ENCODE measurements at regions not wholly inside any gene's neighbourhood (a gene's known extent, or its start where the extent isn't known, plus 50 kb on each side); places are given as distances from the start of the nearest gene placed in this dataset.

DNA sequence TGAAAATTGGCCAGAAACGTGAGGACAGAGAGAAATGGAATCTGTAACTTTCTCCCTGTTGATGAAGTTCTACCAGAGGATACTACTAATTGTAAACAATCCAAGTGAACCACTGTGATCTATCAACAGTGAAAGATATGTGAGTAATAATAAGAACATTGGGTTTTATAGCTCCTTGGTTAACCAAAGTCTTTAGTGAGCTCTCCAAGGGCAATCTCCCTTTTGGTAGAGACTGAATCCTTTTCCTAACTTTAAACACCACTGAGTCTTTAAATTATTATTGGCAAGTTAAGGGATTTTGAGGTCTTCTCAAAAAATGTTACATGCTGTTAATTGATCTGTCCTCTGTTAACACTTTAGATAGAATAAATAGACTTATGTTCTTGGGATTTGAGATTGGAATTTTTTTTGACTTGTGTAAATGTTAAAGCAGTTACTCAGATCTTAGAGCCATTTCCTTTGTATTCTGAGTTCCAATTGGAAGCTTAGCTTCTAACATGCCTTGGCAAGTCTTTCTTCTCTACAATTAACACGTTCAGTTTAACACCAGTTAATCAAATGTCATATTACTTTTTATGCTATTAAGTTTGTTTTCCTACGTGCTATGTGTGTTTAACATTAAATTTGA is 338.2 kb upstream of the DDHD1 start:
- Histone ChIP-seq H3K4me1 (ENCODE audit: control insufficient read depth in 2 of 2, insufficient read depth in 2 of 2, low read length in 2 of 2) (no peaks in the 10 kb centered on the region), H3K27ac (ENCODE audit: low read length in 2 of 2) (no peak overlapping the region), H3K9ac (ENCODE audit: low read length) (no peak overlapping the region), H3K4me2 (replicated peaks; ENCODE audit: low read depth, low read length, poor library complexity, severe bottlenecking) (no peak overlapping the region), H4K20me1 (ENCODE audit: control insufficient read depth, insufficient read depth, low read length, poor library complexity, severe bottlenecking) (no peaks in the 10 kb centered on the region), H3K9me3 (ENCODE audit: control extremely low read depth in 1 of 3, control insufficient read depth in 2 of 3, insufficient read depth in 1 of 3, low read length in 2 of 3) (no peaks in the 10 kb centered on the region), H3K79me2 (ENCODE audit: control insufficient read depth, insufficient read depth, low read length) (no peaks in the 10 kb centered on the region), H3K27me3 (replicated peaks in 1 of 4; ENCODE audit: control extremely low read depth in 1 of 4, control insufficient read depth in 3 of 4, insufficient read depth in 4 of 4, low read length in 3 of 4) (no peaks in the 10 kb centered on the region), H3K36me3 (replicated peaks in 1 of 2; ENCODE audit: control extremely low read depth in 1 of 2, control insufficient read depth in 1 of 2, extremely low read depth in 1 of 2, insufficient read depth in 2 of 2, low read length in 1 of 2) (no peaks in the 10 kb centered on the region), H2AFZ (ENCODE audit: insufficient read depth, low read depth, low read length, poor library complexity, severe bottlenecking) (no peak overlapping the region), H3K4me3 (ENCODE audit: control extremely low read depth in 1 of 5, extremely low read depth in 1 of 5, insufficient read depth in 1 of 5, low read depth in 2 of 5, low read length in 4 of 5) (no peak overlapping the region)
- intact Hi-C loops (cut with micrococcal nuclease): no loop called here
- ATAC-seq (ENCODE audit: low read depth) (no peak), DNase-seq (no peak)
- ChIA-PET POLR2A (no interaction called here), CTCF (no interaction called here)
- Mint-ChIP-seq H3K27ac (no peak overlapping the region), H3K27me3 (peaks cover 3% of the 10 kb centered on the region), H3K4me3 (no peak overlapping the region), H3K4me1 (no peaks in the 10 kb centered on the region), H3K9me3 (ENCODE audit: insufficient read depth) (no peaks in the 10 kb centered on the region)
- WGBS (ENCODE audit: insufficient coverage): no CpG with 5 or more reads among the region's 3 CpGs
- no peak for TF ChIP-seq EZH2 (IDR thresholded peaks at IDR 0.05; ENCODE audit: borderline replicate concordance, insufficient read depth, low read depth, low read length, poor library complexity, severe bottlenecking)
- TF ChIP-seq, protein P1, sequence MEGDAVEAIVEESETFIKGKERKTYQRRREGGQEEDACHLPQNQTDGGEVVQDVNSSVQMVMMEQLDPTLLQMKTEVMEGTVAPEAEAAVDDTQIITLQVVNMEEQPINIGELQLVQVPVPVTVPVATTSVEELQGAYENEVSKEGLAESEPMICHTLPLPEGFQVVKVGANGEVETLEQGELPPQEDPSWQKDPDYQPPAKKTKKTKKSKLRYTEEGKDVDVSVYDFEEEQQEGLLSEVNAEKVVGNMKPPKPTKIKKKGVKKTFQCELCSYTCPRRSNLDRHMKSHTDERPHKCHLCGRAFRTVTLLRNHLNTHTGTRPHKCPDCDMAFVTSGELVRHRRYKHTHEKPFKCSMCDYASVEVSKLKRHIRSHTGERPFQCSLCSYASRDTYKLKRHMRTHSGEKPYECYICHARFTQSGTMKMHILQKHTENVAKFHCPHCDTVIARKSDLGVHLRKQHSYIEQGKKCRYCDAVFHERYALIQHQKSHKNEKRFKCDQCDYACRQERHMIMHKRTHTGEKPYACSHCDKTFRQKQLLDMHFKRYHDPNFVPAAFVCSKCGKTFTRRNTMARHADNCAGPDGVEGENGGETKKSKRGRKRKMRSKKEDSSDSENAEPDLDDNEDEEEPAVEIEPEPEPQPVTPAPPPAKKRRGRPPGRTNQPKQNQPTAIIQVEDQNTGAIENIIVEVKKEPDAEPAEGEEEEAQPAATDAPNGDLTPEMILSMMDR (IDR thresholded peaks at IDR 0.05): no peak

DNA sequence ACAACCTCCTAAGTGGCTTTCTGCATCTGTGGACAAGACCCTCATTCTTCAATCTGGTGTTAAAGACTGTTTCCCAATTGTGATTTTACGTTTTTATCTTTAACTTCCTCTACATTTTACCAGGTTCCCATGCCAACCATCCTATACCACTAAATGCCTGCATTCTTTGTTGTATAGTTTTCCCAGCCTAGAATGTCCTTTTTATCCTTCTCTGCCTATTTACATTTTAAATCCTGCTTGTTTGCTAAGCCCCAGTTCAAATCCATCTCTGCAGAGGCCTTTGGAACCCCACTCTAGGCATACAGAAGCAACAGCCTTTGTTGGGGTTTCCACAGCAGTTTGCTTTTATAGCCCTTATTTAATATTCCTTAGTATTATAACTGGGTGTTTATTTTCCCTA is 325.1 kb upstream of the DDHD1 start:
- Histone ChIP-seq H3K9ac (ENCODE audit: low read length) (no peak overlapping the region), H3K27me3 (replicated peaks in 1 of 4; ENCODE audit: control extremely low read depth in 1 of 4, control insufficient read depth in 3 of 4, insufficient read depth in 4 of 4, low read length in 3 of 4) (no peaks in the 10 kb centered on the region), H3K27ac (ENCODE audit: low read length in 2 of 2) (no peak overlapping the region), H3K79me2 (ENCODE audit: control insufficient read depth, insufficient read depth, low read length) (no peaks in the 10 kb centered on the region), H3K4me3 (ENCODE audit: control extremely low read depth in 1 of 5, extremely low read depth in 1 of 5, insufficient read depth in 1 of 5, low read depth in 2 of 5, low read length in 4 of 5) (no peak overlapping the region), H3K9me3 (ENCODE audit: control extremely low read depth in 1 of 3, control insufficient read depth in 2 of 3, insufficient read depth in 1 of 3, low read length in 2 of 3) (peaks cover 0 to 11% (median 6%) of the 10 kb centered on the region in 3 donors), H2AFZ (ENCODE audit: insufficient read depth, low read depth, low read length, poor library complexity, severe bottlenecking) (no peak overlapping the region), H3K4me2 (replicated peaks; ENCODE audit: low read depth, low read length, poor library complexity, severe bottlenecking) (no peak overlapping the region), H3K4me1 (ENCODE audit: control insufficient read depth in 2 of 2, insufficient read depth in 2 of 2, low read length in 2 of 2) (no peaks in the 10 kb centered on the region), H3K36me3 (replicated peaks in 1 of 2; ENCODE audit: control extremely low read depth in 1 of 2, control insufficient read depth in 1 of 2, extremely low read depth in 1 of 2, insufficient read depth in 2 of 2, low read length in 1 of 2) (no peaks in the 10 kb centered on the region), H4K20me1 (ENCODE audit: control insufficient read depth, insufficient read depth, low read length, poor library complexity, severe bottlenecking) (no peaks in the 10 kb centered on the region)
- peaks cover 8% of the 10 kb centered on the region for H3K9me3 Mint-ChIP-seq (ENCODE audit: insufficient read depth)
- ChIA-PET POLR2A (no interaction called here), CTCF (no interaction called here)
- DNase-seq (no peak), ATAC-seq (ENCODE audit: low read depth) (no peak)
- no peaks in the 10 kb centered on the region for H3K27me3 Mint-ChIP-seq
- TF ChIP-seq, protein P1 (IDR thresholded peaks at IDR 0.05): no peak
- TF ChIP-seq EZH2 (IDR thresholded peaks at IDR 0.05; ENCODE audit: borderline replicate concordance, insufficient read depth, low read depth, low read length, poor library complexity, severe bottlenecking): no peak
- no peak overlapping the region for H3K27ac Mint-ChIP-seq
- WGBS (ENCODE audit: insufficient coverage): 80% methylated on average over 1 of the region's 1 CpG
- intact Hi-C loops (cut with micrococcal nuclease): no loop called here
- no peak overlapping the region for H3K4me3 Mint-ChIP-seq
- H3K4me1 Mint-ChIP-seq: no peaks in the 10 kb centered on the region

All from B cell (primary cell).